GM19240 (cell line): ENCODE measurements at regions not wholly inside any gene's neighbourhood (a gene's known extent, or its start where the extent isn't known, plus 50 kb on each side); places are given as distances from the start of the nearest gene placed in this dataset.

Experiments used
- DNase-seq: peaks from one replicate; pipeline ENCODE4 v3.0.0; 2011; ENCODE audit warnings: low spot score; ENCODE audit not compliant: insufficient read length

DNA sequence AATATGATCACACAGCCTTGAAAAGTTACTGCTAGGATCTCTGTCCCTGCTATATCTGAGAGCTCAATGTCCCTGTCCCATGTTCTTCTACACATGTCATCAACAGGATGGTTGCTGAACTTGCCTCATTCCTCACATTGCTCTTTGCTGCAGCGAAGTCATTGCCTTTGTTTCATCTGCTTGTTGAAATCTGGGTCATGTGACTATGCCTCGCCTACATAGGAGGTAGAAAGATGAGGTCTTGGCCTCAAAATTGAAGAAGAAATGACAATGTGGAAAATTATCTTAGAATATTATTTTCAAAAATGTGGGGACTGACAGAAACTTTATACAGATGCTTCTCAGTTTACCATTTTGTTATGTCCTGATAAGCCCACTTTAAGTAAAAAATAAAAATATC lies 494.2 kb downstream of the SOX5 start:
- no peak for DNase-seq

DNA sequence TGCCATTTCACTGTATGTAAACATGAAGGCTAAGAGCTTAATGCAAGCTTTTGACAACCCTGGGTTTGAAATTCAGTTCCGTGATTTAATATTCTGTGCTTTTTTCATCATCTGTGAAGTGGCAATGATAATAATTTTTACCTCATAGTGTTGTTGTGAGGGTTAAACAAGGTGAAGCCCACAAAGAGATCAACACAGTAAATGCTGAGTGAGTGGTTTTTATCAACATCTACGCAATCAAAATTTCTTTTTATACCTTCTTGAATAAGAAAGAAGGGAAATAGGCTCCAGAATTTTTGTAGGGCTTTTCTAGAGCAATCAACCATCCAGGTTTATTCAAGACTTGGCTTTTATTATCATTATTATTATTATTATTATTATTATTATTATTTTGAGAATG lies 490.8 kb downstream of the SOX5 start:
- no peak for DNase-seq

DNA sequence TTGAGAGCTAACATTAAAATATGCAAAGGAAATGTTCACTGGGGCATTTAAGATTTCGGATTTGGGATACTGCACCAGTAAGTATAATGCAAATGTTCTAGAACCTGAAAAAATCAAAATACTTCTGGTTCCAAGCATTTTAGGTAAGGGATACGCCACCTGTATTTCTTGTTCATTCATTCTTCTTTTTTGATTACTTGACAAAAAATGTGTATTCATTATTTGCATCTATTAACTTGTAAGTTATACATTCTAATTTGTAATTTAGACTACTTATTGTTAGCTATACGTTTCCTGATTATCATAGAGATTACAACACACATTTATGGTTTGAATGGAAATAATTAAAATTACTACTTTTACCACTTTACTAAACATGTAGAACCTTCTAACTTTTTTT lies 486.9 kb downstream of the SOX5 start:
- no peak for DNase-seq

DNA sequence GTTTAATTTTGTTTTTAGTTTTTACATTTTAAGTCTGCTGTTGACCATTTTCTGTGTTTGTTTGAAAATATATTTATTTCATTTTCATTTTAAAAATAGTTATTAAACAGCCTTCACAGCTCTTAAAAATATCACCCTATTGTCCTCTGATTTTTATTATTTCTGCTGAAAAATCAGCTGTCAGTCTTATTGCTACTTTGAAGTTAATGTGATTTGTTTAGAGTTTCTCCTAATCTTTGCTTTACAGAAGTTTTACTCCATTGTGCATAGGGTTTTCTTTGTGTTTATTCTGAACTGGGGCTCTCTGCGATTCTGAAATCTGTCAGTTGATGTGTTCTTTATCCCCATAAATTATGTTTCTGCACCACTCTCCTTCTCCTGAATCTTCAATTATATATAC lies 486.3 kb downstream of the SOX5 start:
- DNase-seq, result no peak

DNA sequence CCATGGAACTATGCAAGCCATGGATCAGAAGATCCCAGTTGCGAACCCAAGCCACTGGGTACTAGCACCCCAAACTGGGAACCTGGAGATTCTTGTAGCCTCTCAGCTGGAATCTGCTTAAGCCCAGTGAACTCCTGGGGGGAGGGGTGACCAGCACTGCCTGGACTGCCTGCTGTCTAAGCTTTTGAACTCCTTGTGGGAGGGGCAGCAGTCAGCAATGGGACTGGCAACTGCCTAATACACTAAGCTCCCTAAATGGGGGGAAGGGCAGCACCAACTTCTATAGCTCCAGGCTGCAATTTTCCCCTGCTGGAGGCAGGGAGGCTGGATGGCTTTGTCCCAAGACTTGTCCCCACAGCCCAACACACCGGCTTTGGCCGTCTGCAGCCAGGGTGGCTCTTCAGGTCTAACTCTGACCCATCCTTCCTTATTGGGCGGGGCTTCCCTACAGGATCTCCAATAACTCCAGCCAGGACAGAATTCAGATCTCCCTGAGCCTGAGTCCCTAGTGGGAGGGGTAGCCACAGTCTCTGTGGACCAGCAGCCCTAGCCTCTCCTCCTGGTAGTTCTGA lies 485.1 kb downstream of the SOX5 start:
- no peak for DNase-seq

DNA sequence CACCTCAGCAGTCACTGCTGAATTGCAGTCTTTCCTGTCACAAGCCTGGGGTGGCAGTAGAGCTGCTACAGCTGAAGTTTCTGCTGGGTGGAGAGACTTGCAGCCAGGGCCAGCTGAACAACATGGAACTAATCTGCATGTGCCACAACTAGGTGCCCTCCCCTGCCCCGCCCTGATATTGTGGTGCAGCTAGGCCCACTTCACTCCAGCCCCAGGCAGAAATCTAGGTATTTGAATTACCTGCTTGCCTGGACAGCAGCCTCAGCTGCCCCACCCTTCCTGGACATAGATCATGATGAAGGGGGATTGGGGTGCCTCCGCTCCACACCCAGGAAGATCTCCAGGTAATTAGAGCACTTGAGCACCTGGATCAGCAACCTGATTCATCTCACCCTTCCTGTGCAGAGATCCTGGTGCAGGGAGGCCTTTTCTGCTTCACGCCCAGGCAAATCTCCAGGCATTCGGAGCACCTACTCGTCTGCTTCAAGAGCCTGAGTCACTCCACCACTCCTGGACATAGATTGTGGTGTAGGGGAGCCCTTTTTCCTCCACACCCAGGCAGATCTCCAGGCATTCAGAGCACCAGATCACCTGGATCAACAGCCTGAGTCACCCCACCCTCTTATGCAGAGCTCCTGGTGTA lies 477.0 kb downstream of the SOX5 start:
- DNase-seq, result no peak

DNA sequence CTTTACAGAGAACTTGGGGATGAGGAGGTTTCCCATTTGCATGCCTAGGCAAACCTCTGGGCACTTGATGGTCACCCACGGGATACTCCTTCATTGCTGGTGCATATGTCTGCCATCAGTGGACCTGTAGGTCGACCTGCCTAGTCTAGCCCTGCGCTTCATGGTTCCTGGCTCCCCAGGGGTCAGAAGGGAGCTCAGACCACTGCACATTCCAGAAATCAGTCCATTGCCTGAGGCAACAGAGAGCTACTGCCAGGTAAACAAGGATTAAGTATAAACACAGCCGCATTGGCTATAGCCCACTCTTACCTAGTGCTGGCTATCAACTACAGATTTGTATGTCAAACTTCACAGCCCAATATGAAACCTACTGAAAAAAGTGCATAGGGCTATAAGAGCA lies 476.4 kb downstream of the SOX5 start:
- DNase-seq, result no peak

DNA sequence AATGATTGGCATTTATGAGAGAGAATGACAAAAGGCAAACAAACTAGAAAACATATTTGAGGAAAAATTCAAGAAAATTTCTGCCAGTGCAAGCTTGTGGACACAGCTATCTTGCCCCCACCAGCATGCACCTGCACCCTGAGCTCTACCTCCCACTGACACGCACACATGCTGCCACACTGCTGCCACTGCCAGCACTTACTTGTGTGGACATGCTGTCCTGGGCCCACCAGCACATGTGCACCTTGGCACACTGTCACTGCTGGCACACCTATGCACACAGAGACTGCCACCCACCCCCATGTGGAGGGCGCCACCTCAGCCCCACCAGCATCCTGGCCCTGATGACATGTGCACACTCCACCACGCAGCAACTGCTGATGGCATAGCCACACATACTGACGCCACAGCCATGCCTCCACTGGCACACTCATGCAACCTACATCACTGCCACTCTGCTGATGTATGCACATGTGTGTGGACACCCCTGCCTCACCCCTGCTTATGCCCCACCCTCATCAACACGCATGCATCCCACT lies 475.0 kb downstream of the SOX5 start:
- DNase-seq, result no peak
